OCI-LY7 (cell line): ENCODE measurements at regions not wholly inside any gene's neighbourhood (a gene's known extent, or its start where the extent isn't known, plus 50 kb on each side); places are given as distances from the start of the nearest gene placed in this dataset.

Experiments used
- BruUV-seq: library from RNA; stranded (reverse); fragments of 400-500 nt; replicated peaks from 2 replicates; lab custom pipeline; 2021; lab: Mats Ljungman, UMichigan
- CTCF ChIA-PET: fragments of 300-600 bp; sonication (Branson Sonifier 250); formaldehyde crosslinking; loops from one replicate; lab custom pipeline; 2022; ENCODE audit warnings: antibody characterized with exemption; ENCODE audit not compliant: unreplicated experiment; lab: Charles Lee
- POLR2A ChIA-PET: fragments of 300-600 bp; sonication (Branson Sonifier 250); formaldehyde crosslinking; loops from one replicate; lab custom pipeline; 2022; ENCODE audit warnings: antibody characterized with exemption; lab: Charles Lee
- DNase-seq: peaks from one replicate; pipeline ENCODE4 v3.0.0-alpha.2; 2015; ENCODE audit warnings: low spot score
- H2AFZ ChIP-seq: fragments of 200-600 bp; sonication (generic), shearing (Covaris generic); 2 replicates; pipeline ENCODE4 v1.6.1; 2014; ENCODE audit warnings: mild to moderate bottlenecking, antibody characterized with exemption, low read length, moderate library complexity
- H3K27ac ChIP-seq: fragments of 200-600 bp; sonication (generic); 2 replicates; pipeline ENCODE4 v1.5.1; 2014; ENCODE audit warnings: mixed run types, low read depth, mild to moderate bottlenecking, moderate library complexity, low read length, inconsistent platforms; ENCODE audit not compliant: poor library complexity, severe bottlenecking
- H3K36me3 ChIP-seq: fragments of 200-600 bp; sonication (generic); 2 replicates; pipeline ENCODE4 v1.6.1; 2014; ENCODE audit warnings: mild to moderate bottlenecking, antibody characterized with exemption, low read length, moderate library complexity, mixed read lengths; ENCODE audit not compliant: insufficient read depth
- H3K4me1 ChIP-seq: fragments of 200-600 bp; sonication (generic); 2 replicates; pipeline ENCODE4 v1.5.1; 2014; ENCODE audit warnings: mild to moderate bottlenecking, low read length; ENCODE audit not compliant: insufficient read depth, poor library complexity, severe bottlenecking
- H3K4me2 ChIP-seq: fragments of 200-600 bp; sonication (generic); 2 replicates; pipeline ENCODE4 v1.6.1; 2014; ENCODE audit warnings: mild to moderate bottlenecking, low read length
- H3K4me3 ChIP-seq: fragments of 200-600 bp; sonication (generic); 2 replicates; pipeline ENCODE4 v1.5.1; 2014; ENCODE audit warnings: mild to moderate bottlenecking, low read depth, low read length; ENCODE audit not compliant: poor library complexity, severe bottlenecking
- H3K79me2 ChIP-seq: fragments of 200-600 bp; sonication (generic); 2 replicates; pipeline ENCODE4 v1.6.1; 2016; ENCODE audit warnings: low read depth, mild to moderate bottlenecking, low read length, moderate library complexity, mixed read lengths; ENCODE audit not compliant: insufficient read depth
- H3K9me2 ChIP-seq: fragments of 200-600 bp; sonication (generic); 2 replicates; pipeline ENCODE4 v1.6.1; 2016; ENCODE audit warnings: mild to moderate bottlenecking, low read length, mixed read lengths; ENCODE audit not compliant: insufficient read depth
- H3K9me3 ChIP-seq: fragments of 200-600 bp; sonication (generic); 2 replicates; pipeline ENCODE4 v1.6.1; 2014; ENCODE audit warnings: mild to moderate bottlenecking, mixed run types, low read length, mixed read lengths
- H4K20me1 ChIP-seq: fragments of 200-600 bp; sonication (generic); 2 replicates; pipeline ENCODE4 v1.6.1; 2014; ENCODE audit warnings: mild to moderate bottlenecking, antibody characterized with exemption, low read length, moderate library complexity, mixed read lengths; ENCODE audit not compliant: insufficient read depth
- EZH2phosphoT487 ChIP-seq: fragments of 200-600 bp; sonication (generic); IDR thresholded peaks from 2 replicates; pipeline ENCODE4 v1.6.1; 2018; ENCODE audit warnings: low read depth, borderline replicate concordance, mild to moderate bottlenecking, mixed run types, antibody characterized with exemption, low read length, moderate library complexity, mixed read lengths
- intact Hi-C: fragments of 100-400 bp; cut with micrococcal nuclease; formaldehyde crosslinking; loops from one replicate; pipeline ENCODE4 v1.10.0; 2022; ENCODE audit not compliant: unreplicated experiment
- TF ChIP-seq, protein P1 (sequence below): fragments of 200-600 bp; sonication (generic); conservative IDR thresholded peaks from 2 replicates; pipeline ENCODE4 v1.5.1; 2014; ENCODE audit warnings: mild to moderate bottlenecking, antibody characterized with exemption, low read length, moderate library complexity, mixed read lengths

DNA sequence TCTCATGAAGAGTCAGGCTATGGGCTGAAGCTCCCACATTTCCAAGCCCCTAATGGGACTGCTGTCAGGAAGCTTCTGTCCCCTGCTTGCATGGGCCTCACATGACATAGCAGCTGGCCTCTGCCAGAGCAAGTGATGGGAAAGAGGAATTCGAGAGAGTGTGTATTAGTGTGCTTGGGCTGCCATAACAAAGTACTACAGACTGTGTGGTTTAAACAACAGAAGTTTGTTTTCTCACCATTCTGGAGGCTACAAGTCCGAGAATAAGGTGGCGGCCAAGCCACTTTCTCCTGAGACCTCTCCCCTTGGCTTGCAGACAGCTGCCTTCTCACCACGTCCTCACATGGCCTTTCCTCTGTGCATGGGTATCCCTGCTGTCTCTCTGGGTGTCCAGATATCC, 274.4 kb downstream of the NUAK1 start:
- ChIA-PET CTCF (no interaction called here), POLR2A (no interaction called here)
- H3K79me2 ChIP-seq = no peaks in the 10 kb centered on the region
- no TSS peak for BruUV-seq
- H3K27ac ChIP-seq = no peak overlapping the region
- no peaks in the 10 kb centered on the region for H3K9me2 ChIP-seq
- no peaks in the 10 kb centered on the region for H4K20me1 ChIP-seq
- TF ChIP-seq, protein P1, sequence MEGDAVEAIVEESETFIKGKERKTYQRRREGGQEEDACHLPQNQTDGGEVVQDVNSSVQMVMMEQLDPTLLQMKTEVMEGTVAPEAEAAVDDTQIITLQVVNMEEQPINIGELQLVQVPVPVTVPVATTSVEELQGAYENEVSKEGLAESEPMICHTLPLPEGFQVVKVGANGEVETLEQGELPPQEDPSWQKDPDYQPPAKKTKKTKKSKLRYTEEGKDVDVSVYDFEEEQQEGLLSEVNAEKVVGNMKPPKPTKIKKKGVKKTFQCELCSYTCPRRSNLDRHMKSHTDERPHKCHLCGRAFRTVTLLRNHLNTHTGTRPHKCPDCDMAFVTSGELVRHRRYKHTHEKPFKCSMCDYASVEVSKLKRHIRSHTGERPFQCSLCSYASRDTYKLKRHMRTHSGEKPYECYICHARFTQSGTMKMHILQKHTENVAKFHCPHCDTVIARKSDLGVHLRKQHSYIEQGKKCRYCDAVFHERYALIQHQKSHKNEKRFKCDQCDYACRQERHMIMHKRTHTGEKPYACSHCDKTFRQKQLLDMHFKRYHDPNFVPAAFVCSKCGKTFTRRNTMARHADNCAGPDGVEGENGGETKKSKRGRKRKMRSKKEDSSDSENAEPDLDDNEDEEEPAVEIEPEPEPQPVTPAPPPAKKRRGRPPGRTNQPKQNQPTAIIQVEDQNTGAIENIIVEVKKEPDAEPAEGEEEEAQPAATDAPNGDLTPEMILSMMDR = no peak
- no peak for TF ChIP-seq EZH2phosphoT487
- H3K4me1 ChIP-seq = no peaks in the 10 kb centered on the region
- intact Hi-C loops = no loop called here
- H3K36me3 ChIP-seq = no peaks in the 10 kb centered on the region
- H2AFZ ChIP-seq = no peak overlapping the region
- DNase-seq = no peak
- no peak overlapping the region for H3K4me2 ChIP-seq
- H3K9me3 ChIP-seq = no peaks in the 10 kb centered on the region
- H3K4me3 ChIP-seq = no peak overlapping the region

DNA sequence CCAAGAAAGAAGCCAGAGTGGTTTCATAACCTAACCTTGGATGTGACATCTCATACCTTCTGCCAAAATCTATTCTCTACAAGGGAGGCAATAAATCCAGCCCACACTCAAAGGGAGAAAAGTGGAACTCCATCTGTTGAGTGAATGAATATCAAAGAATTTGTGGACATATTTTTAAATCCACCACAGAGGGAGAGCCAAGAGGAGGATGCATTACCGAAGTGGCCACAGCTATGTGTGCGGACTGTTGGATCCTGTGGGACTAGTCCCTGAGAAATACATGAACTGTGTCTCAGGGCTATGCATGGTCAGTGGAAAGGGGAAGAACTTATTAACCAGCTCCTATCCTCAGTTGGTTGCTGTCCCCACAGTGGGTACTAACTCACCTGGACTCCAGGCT, 273.9 kb downstream of the NUAK1 start:
- H3K4me1 ChIP-seq = no peaks in the 10 kb centered on the region
- no peak overlapping the region for H2AFZ ChIP-seq
- no peaks in the 10 kb centered on the region for H3K9me3 ChIP-seq
- H4K20me1 ChIP-seq = no peaks in the 10 kb centered on the region
- intact Hi-C loops = no loop called here
- H3K27ac ChIP-seq = no peak overlapping the region
- CTCF ChIA-PET = no interaction called here
- no peak for DNase-seq
- H3K4me2 ChIP-seq = no peak overlapping the region
- no peaks in the 10 kb centered on the region for H3K79me2 ChIP-seq
- no peaks in the 10 kb centered on the region for H3K36me3 ChIP-seq
- TF ChIP-seq, protein P1 = no peak
- no peak for TF ChIP-seq EZH2phosphoT487
- no peak overlapping the region for H3K4me3 ChIP-seq
- POLR2A ChIA-PET = no interaction called here
- H3K9me2 ChIP-seq = no peaks in the 10 kb centered on the region
- no TSS peak for BruUV-seq

DNA sequence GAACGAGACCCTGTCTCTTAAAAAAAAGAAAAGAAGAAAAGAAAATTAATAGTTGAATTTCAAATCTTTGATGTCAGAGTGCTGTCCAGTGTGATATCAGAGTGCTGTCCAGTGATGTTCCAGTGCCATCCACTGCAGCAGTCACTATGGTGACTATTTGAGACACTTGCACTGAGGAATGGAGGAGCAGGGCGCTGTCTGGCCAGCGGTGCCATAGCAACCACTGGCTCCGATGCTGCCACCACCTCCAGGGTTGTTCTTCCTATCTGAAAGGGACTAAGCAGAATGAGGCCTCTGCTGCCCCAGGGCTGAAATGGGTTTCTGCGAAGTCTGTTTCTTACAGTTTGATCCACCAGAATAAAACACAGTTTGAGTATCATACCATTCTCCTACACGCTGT, 272.9 kb downstream of the NUAK1 start:
- intact Hi-C loops = no loop called here
- H3K36me3 ChIP-seq = no peaks in the 10 kb centered on the region
- TF ChIP-seq EZH2phosphoT487 = no peak
- TF ChIP-seq, protein P1 = no peak

More for the DNA sequence above, 272.9 kb downstream of the NUAK1 start:
- H4K20me1 ChIP-seq = no peaks in the 10 kb centered on the region
- H3K27ac ChIP-seq = no peak overlapping the region
- H3K9me2 ChIP-seq = no peaks in the 10 kb centered on the region
- no TSS peak for BruUV-seq
- H3K4me2 ChIP-seq = no peak overlapping the region
- no peak overlapping the region for H3K4me3 ChIP-seq
- POLR2A ChIA-PET = no interaction called here
- no peaks in the 10 kb centered on the region for H3K79me2 ChIP-seq
- DNase-seq = no peak
- no peaks in the 10 kb centered on the region for H3K9me3 ChIP-seq
- CTCF ChIA-PET = no interaction called here
- no peak overlapping the region for H2AFZ ChIP-seq
- H3K4me1 ChIP-seq = no peaks in the 10 kb centered on the region
